ENCODE measurements at regions not wholly inside any gene's neighbourhood (a gene's known extent, or its start where the extent isn't known, plus 50 kb on each side); places are given as distances from the start of the nearest gene placed in this dataset.
A peak's percentile ranks its signal among the peaks of the same experiment; 100 is the strongest.

DNA sequence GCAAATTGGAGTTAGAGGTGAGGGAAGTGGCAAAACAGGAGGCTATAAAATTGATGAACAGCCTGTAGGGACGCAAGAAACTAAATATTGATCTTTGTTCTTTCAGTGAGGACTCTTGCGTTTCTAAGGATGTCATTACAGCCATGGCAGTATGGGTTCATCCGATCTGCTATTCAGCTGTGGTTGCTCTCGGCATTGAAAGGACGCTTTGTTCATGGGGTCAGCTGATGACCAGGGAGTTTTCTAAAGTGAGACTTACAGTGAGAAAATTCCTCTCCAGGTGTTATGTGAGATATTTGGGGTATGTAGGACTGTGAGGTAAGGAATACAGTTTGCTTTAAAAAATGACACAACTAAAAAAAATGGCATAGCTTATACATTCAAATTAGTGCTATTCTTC, 52.7 kb upstream of the PELI1 start:
- DNase-seq = peak in 2 of 14 donors; percentile 3 to 4

DNA sequence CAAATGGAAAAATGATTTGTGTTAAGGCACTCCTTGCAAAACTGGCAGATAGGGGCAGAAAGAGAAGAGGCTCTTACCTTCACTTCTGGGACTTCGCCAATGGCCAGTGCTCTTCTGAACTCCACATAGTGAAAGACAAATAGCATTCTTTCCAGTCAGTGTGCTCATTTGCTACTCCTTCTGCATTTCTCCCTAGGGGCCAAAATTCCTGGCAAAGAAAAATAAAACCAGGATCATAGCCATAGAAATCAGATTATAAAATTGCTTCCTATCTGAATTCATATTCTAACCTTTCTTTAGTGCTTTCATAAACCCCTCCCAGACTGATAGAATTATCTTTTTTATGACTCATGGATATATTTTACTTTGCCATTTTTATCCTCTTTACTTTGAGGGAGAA, 56.9 kb upstream of the PELI1 start:
- DNase-seq = no peak

DNA sequence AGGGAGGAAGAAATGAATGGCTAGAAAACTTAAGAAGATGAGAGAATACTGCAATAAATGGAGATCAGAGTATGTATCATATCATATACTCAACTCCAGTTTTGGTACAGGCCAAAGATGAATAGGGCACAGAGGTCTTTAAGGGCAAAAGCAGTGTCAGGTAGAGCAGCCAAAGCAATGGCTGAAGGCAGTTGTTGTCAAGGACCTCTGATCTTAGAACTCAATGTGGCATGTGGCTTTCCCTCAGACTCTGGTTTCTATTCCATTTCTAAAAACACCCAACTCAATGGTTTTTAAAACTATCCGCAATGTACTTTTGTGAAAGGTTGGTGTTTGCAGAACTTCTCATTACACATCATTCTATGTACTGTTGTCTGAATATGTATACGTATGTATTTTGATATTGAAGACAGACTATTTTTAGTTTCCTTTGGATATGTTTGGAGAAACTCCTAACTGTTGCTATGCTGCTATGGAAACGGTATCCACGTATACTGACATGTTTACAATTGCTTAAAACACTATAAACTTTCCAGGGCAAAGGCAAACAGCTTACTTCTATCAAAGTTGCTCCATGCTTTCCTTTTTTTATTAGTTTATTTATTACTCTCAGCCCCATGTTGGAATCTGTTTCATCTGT, 58.1 kb upstream of the PELI1 start:
- no peak for DNase-seq

DNA sequence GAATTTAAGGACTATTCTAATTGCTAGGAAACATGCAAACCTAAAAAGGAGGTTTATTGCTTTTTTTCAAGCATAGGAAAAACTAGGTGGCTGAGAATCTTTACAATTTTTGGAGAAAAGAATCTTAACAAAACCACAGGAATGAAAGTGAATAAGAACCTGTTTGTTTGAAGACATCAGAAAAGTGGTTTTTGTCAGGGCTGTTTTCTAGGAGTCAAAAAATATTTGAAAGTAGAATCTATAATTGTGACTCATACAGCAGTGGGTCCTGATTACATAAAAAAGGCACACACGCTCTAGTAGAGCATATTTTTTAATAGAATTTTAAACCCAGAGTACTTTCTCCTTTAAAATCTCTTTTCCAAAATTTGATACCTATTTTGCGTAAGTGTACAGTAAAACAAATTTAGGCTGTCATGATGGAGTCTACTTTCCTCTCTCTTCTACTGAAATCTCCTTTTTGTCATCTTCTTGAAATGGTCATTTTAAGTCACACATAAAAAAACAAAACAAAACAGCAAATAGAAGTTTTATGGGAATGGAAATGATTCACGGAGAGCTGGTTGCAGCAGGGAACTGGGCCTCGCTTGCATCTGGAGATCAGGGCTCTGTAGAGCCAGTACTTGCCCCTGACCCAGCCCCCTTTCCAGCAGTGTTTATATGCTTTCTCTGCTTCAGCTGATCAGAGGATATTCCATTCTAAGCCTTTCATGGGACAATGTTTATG, 59.1 kb upstream of the PELI1 start:
- no peak for DNase-seq

DNA sequence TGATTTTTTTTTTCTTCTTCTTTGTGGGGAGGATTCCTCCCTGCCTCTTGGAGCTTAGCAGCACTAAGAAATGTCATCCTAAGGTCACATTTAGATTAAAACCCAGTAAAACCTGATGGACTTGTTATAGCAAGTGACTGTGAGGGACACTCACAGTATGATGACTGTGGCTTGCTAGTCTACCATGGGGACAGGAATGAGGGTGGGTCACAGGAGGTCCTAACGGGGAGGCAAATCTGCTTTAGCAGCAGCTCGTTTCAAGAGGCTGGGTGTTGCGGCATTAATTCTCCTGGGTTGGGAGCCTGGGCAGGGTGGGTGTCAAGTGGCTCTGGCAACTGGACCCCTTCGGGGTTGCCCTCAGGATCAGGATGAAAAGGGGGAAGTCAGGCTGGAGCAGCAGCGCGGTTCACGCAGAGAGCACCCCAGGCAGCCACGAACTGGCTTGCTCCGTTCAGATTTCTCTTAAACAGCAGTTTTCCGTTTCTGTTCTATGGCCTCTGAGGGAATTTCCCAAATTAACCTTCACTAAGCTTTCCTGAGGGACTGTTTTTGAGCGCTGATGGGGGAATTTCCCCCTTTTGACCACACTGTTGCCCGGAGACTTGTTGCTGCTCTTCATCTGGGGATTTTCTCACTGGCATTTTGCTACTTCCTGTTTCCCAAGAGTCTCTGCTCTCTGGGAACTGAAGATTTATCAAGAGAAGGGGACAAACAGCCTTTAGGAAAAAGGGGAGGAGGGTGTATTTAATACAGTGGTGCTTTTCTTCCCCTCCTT, 59.8 kb upstream of the PELI1 start:
- DNase-seq = peak in 6 of 14 donors; percentile 19 to 59 (median 35)

DNA sequence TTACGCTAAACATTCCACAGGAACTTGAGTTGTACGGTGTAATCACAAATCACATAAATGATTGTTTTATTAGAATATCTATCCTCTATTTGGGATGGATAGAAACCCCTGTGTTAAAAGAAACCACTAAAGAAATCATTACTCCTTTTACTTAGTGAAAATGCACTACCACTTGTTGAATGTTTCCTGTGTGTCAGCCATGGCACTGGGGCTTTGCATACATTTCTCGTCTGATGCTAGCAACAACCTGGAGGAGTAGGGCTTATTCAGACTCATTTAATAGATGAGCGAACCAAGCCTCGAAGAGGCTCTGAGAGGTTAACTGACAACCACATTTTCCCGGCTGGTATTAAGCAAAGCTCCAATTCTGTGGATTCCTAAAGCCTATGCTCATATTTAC, 60.5 kb upstream of the PELI1 start:
- no peak for DNase-seq

DNA sequence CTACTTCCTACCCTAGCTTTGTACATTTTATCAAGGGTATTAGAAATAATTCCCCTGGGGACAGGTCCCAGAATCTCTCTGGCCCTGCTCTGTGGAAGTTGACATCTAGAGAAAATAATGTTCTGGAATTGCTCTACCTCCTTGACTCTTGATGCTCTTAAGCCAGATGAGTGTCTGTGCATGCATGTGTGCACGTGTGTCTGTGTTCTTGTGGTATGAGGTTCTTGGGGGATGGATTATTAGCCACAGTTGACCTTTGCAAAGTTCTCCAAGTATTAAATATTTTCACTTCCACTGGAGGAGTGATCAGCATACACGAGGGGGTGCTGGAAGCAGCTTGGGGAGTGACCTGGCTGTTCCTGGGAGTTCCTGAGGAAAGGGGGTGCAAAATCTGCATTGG, 61.2 kb upstream of the PELI1 start:
- no peak for DNase-seq

DNA sequence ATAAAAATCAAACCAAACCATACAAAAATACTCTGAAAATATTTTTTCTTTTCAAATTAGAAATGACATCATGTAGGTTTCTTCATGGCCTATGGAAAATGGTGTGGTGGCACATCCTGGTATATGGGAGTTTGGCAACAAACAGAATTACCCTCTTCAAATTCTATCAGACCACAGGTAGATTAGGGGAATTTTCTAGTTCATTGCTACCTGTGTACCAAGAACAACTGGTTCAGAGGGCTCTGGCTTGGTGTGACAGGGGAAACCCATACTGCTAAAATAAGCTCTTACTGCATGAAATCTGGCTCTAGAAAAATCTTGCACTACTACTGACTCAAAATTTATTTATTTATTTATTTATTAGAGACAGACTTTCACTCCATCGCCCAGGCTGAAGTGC, 63.4 kb upstream of the PELI1 start:
- DNase-seq = no peak

DNA sequence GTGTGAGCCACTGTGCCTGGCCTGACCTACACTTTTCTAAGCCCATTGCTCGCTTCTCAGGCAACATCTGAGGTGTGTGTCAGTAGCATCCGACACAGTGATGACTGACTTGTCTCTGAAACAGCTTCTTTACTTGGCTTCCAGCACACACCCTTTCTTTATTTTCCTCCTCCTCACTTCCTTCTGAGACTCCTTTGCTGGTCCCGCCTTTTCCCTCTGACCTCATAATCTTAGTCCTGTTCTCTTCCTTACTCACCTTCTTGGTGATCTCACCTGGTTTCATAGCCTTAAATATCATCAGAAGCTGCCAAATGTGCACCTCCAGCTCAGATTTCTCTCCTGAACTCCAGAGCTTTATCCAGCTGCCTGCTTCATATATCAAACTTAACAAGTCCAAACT, 66.6 kb upstream of the PELI1 start:
- no peak for DNase-seq

DNA sequence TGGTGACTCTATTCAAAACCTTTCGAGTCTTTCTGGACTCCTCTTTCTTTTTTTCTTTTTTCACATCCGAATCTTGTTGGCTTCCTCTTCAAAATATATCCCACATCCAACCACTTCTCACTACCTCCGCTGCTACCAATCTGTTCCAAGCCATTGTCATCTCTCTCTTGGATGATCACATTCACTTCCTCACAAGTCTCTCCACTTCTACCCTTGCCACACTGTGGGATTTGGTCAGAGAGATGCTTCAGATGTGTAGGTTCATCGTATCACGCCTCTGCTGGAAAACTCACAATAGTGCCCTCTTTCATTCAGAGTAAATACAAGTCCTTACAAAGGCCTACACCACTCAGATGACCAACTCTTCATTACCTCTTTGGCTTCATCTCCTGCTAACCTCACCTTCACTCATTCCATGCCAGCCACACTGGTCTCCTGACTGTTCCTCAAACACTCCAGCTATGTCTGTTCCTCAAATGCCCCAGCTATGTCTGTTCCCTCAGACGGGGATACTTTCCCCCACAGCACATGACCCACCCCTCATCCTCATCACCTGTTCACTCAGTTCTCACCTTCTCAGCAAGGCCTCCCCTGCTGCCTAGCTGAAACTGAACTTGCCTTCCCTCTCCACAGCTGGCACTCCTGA, 67.2 kb upstream of the PELI1 start:
- DNase-seq = peak in 1 of 14 donors; percentile 6

DNA sequence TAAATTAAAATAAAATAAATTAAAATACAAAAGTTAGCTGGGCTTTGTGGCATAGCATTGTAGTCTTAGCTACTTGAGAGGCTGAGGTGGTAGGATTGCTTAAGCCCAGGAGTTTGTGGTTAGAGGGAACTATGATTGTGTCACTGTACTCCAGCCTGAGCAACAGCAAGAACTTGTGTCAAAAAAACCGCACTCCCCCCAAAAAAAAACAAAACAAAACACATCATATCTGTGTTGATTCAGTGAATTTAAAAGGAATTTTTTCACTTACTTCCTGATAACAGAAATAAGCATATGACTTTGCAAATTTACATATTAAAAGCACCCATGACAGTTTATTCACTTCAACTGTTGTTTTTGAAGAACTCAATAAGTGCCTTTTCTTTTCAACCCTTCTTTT, 68.1 kb upstream of the PELI1 start:
- DNase-seq = no peak

DNA sequence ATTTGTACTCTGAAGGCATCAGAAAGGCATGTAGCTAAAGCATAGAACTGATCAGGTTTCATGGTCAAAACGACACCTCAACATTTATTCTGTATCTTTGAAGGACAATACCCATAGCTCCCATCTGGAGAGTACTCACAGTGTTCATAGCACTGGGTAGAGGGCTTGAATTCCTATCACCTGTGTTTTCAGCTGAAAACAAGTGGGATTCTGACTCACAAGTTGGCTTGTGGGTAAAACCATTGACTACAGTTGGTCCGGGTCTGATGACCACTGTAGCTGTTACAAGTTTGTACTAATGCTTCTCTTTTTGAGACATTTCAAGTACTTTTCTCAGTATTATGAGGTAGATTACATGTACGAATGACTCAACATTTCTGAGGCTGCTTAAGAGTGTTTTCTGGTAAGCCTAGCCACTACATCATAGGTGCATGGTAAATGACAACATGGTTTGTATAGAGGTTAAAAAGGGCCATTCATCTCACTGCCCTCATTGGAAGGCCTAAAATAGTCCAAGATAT, 68.6 kb upstream of the PELI1 start:
- DNase-seq = no peak

DNA sequence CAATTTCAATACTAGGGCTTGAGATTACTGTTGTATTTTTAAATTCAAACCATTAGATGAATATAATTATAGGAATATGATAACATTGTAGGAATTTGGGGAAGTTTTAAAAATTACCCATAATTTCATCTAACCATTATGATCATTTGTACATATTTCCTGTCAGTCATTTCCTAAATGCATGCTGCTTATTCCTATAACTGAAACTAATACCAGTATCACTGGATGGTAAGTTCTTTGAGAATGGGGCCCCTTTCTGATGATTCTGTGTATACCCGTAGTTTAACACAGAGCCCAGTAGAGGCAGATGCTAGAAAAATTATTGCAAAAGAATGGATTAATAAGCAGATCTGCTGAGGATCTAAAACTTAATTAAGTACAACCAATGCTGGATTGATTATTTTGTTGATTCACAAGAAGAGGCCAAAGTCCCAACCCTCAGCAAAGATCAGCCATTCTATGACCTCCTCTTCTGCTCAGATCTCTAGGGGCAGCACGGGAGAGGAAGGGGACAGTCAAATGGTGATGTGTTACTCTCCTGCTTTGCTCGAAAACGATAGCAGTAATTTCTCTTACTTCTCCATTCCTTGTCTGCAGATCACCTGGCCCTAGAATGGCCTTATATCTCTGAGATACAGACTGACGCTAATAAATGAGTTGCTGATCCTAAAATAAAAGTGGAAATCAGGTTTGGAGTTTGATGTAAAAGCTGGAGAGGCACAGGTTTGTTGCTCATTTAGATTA, 69.5 kb upstream of the PELI1 start:
- DNase-seq = no peak

DNA sequence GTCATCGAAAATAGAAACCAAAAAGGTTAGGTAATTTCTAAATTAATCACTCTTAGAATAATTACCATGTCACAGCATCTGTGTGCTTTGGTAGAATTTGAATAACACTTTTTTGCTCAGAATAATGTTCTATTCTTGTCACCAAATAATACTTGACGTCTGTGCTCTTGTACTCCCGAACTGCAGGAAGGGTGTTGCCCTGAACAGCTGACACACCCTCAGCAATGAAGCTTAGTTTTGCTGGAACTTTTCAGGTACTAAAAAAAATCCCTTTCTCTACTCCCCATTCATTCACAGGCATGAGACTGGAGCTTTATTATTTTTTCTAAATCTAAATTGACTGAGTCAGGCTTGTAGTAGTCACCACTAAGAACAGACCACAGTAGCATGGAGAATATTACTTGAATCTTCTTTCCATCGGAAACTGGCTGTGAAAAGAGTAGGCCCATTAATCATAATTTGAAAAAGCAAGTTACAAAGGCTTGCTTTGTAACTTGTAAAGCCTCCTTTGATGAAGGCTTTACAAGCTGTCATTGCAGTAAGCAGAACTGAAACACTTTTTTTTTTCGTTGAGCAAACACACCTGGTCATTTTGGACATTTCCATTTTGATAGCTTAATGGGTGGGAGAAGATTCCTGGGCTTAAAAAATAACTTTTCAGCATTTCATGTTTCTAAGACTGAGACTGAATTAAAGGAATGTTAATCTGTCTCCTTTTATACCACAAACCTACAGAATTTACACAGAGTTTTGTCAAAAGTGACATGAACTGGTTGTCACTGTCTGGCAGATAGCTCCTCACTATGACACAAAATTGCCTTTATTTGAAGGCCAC, 70.3 kb upstream of the PELI1 start:
- DNase-seq = no peak

DNA sequence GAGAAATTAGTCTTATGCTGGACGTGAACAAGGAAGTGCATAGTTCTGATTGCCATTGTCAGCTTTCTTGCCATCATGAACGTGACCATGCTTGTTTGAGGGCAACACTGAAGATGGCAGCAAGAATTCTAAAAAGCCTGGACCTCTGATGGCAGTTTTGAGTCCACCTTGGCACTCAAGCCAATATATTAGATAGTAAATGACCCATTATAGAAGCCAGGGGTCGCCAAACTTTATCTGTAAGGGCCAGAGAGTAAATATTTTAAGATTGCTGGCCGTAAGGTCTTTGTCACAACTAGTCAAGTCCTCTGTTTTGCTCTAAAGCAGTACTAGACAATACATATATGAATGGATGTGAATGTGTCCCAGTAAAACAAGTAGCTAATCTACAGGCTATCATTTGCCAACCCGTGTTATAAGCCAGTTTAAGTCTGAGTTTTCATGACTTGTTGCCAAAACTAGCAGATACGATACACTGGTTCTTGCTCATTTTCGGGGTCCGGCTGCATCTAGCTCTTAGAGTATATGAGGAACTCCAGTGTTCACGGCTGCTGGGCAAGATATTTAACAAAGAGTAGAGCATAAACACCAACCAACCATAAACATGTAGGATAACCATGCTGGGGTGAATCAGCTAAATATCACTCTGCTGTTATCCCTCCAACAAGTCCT, 73.1 kb upstream of the PELI1 start:
- DNase-seq = no peak

DNA sequence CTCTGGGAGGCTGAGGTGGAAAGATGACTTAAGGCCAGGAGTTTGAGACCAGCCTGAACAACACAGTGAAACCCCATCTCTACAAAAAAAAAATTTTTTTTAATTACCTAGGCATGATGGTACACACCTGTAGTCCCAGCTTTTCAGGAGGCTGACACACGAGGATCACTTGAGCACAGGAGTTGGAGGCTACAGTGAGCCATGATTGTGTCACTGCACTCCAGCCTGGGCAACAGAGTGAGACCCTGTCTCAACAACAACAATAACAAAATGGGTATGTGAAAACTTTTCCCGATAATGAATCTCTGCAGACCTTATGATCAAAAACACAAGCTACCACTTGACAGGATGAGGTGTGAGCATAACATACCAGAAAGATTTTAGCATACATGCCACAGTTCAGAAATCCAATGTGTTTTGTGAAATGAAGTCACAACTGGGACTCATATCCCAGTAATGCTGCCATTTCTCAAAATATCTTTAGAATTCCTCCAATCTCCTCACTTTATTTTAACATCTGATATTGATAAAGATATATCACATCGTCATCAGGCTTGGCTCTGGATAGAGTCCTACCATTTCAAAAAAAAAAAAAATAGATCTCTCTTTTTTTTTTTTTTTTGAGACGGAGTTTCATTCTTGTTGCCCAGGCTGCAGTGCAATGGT, 74.0 kb upstream of the PELI1 start:
- DNase-seq = no peak

DNA sequence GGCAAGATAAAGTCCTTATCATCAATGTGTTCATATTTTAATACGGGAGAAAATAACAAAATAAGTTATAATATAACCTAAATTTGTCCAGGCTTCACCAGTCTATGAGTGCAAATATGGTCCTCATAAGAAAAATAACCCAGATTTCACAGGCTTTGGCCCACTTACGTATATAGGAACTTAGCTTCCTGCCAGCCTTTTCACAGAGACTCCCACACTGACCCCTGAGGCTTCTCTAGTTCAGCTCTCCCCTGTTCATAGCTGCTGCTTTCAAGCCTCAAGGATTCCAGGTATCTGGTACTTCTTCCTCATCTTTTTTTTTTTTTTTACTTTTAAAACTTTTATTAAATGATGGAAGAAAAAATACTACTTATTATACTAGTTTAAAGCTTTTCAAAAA, 74.9 kb upstream of the PELI1 start:
- DNase-seq = no peak

DNA sequence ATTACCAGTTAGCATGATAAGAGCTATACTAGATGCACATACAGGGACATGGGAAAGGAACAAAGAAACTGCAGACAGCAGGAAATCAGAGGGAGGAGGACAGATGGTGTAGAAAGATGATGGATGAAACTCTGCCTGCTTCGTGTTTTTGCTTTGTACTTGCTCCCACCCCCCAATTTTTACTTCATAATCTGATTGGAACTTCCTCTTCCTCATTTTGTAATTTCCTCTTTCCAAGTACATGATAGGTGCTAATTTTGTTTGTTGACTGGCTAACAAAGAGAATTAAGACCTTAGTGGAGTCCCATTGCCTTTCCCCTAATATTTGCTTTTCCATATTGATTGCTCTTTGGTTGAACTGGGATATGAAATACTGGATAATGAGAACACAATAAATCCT, 76.0 kb upstream of the PELI1 start:
- no peak for DNase-seq

DNA sequence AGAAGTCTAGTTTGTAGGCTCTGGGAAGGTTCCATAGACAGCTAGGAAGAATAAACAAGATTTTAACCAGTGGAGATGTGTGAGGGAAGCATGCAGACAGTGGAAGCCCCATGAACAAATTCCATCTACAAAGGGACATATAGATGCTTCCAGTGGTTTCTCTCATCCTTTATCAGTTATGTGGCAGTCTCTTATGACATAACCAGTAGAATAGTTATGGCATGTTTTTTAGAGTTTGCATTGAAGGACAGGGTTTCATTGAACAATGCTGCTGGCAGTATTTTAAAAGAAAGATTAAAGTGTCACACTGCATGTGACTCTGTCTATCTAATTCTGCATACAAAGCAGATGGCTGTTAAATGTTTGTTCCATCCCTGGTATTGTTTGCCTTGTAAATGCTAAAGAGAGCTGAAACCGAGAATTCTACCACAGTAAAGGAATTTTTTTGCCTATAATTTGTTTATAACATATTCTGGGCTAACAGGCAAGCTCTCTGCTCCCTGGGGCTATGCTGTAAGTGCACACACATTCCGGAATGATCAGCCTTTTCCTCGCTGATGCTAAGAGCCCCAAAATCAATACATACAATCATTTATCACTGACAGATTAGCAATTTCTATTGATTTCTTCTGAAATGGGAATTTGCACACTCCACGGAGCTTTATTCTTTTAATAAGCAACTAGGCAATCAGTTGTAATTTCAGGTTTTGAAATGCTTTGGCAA, 76.8 kb upstream of the PELI1 start:
- peak in 1 of 14 donors; percentile 69 for DNase-seq
